Endothelial cell of umbilical vein (primary cell): ENCODE measurements at regions not wholly inside any gene's neighbourhood (a gene's known extent, or its start where the extent isn't known, plus 50 kb on each side); places are given as distances from the start of the nearest gene placed in this dataset.

Experiments used
- EZH2 ChIP-seq: IDR thresholded peaks from 2 replicates; pipeline ENCODE4 v1.6.1; 2012; ENCODE audit warnings: borderline replicate concordance, low read depth, mild to moderate bottlenecking, moderate library complexity, low read length, inconsistent platforms; ENCODE audit not compliant: severe bottlenecking
- JUN ChIP-seq: IDR thresholded peaks from 2 replicates; pipeline ENCODE4 v1.6.1; 2011; ENCODE audit warnings: borderline replicate concordance, low read depth; ENCODE audit not compliant: insufficient read length, insufficient read depth
- POLR2A ChIP-seq: IDR thresholded peaks from 2 replicates; pipeline ENCODE4 v1.6.1; 2012; ENCODE audit warnings: low read depth, mild to moderate bottlenecking, control low read depth, low read length
- TF ChIP-seq, protein P1 (sequence below), 2 donors: IDR thresholded peaks; 1 replicate in 1 of 2; 2 replicates in 1 of 2; pipeline ENCODE4 v1.5.1; 2011; ENCODE audit warnings: low read length in 2 of 2, mild to moderate bottlenecking in 2 of 2, moderate library complexity in 2 of 2, control low read depth in 1 of 2, inconsistent platforms in 1 of 2, low read depth in 1 of 2; ENCODE audit not compliant: insufficient read depth in 1 of 2; ENCODE audit errors: extremely low read depth in 1 of 2
- TF ChIP-seq, protein P2 (sequence below): IDR thresholded peaks from 2 replicates; pipeline ENCODE4 v1.6.1; 2011; ENCODE audit not compliant: insufficient read depth, insufficient read length

DNA sequence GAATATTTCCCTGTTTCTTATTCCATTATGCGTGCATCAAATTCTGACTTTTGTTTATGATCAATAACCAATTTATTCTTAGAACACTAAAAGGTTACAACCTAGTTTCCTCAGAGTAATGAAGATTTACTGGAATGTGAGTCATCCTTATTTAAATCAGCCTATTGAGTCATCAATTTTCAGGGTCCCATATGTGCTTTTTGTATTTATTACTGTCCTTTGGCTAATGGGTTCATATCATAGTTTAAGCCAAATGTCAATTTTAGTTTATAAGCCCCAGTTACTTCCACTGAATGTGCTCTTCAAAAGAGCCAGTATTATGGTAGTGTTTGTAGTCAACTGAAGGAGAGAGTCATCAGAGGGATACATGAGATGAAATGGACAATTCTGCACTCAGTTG, 359.2 kb downstream of the PRR16 start:
- TF ChIP-seq, protein P1, sequence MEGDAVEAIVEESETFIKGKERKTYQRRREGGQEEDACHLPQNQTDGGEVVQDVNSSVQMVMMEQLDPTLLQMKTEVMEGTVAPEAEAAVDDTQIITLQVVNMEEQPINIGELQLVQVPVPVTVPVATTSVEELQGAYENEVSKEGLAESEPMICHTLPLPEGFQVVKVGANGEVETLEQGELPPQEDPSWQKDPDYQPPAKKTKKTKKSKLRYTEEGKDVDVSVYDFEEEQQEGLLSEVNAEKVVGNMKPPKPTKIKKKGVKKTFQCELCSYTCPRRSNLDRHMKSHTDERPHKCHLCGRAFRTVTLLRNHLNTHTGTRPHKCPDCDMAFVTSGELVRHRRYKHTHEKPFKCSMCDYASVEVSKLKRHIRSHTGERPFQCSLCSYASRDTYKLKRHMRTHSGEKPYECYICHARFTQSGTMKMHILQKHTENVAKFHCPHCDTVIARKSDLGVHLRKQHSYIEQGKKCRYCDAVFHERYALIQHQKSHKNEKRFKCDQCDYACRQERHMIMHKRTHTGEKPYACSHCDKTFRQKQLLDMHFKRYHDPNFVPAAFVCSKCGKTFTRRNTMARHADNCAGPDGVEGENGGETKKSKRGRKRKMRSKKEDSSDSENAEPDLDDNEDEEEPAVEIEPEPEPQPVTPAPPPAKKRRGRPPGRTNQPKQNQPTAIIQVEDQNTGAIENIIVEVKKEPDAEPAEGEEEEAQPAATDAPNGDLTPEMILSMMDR (IDR thresholded peaks at IDR 0.05; ENCODE audit: extremely low read depth in 1 of 2, insufficient read depth in 1 of 2, low read depth in 1 of 2, low read length in 2 of 2) = no peak
- TF ChIP-seq JUN = no peak
- no peak for TF ChIP-seq EZH2
- TF ChIP-seq, protein P2, sequence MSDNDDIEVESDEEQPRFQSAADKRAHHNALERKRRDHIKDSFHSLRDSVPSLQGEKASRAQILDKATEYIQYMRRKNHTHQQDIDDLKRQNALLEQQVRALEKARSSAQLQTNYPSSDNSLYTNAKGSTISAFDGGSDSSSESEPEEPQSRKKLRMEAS = no peak
- no peak for TF ChIP-seq POLR2A
